CD4-positive, alpha-beta T cell treated with Interferon alpha-2 for 1 hour (primary cell): ENCODE measurements at regions not wholly inside any gene's neighbourhood (a gene's known extent, or its start where the extent isn't known, plus 50 kb on each side); places are given as distances from the start of the nearest gene placed in this dataset.
"Not testable (repeated sequence)": the region's sequence is repeated elsewhere in the genome, so short reads cannot be mapped to it uniquely, and the experiment has no call there.

Source experiments
- DNase-seq, 2 donors: peaks; one replicate each; pipeline ENCODE4 v3.0.0-alpha.2; 2020 to 2022

DNA sequence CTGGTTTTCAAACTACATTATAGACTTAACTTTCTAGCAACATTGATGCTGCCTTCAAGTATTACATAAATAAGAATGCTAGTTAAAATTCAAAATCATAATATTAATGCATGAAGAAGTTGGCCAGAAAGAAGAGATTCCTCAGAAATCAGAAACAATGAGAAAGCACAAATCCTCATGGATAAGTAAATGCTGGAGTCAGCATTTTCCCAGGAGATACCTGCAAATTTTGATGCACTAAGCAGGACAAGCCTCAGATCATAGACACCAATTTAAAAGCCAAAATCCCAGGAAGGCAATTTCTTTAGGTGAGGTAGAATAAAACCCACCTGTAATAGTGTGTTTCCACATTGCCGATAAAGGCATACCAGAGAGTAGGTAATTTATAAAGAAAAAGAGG lies 305.2 kb upstream of the TBX18 start:
- no peak for DNase-seq

DNA sequence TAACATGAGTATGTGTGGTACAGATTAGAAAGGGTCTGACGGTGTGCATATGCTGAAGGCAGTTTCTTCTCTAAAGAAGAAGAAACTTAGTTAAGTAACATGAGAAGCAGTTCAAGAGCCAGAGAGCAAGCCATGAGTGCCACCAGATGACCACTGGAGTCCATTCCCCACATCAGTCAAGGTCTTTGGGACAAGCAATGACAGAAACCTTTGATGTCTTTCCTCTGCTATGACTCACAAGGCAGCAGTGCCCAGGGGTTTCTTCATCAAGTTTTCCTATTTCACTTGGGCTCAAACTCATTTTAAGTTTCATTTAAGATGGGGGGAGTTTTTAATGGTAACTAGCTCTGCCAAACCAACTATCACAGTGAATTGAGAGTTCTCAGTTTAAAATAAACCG lies 303.8 kb upstream of the TBX18 start:
- DNase-seq, result no peak

DNA sequence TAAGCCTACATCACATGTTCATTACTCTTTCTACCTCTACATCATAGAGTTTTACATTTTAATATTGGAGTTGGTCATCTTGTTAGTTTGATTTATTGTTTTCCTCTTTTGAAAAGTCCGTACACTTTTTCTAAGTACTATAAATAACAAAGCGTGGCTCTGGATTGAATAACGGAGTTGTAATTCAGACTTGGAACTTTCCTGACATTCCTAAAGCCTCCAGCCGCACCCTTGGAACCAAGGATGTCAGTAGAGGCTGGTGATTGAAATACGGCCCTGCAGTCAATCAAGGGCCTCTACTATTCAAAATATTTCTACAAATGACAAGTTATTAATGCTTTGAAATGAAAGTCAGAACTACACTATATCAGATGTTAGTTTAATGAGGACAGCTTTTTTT lies 301.9 kb upstream of the TBX18 start:
- no peak for DNase-seq

DNA sequence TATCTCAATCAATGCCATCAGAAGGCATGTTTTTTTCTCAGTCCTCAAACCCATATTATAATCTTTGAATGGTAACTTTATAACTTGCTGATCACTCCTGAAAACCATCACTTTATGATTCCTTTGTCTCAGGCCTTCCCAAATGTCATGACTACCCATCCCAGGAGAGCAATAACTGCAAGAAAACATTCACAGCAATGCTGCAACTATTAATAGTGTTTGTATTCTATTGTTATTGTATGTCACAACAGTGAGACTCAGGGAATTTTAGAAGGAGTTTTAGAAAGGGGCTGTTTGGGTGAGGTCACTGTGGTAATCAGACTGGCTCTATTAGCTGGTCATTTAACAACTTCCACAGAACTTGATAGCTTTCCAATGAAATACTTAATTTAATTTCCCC lies 301.4 kb upstream of the TBX18 start:
- DNase-seq, result no peak

DNA sequence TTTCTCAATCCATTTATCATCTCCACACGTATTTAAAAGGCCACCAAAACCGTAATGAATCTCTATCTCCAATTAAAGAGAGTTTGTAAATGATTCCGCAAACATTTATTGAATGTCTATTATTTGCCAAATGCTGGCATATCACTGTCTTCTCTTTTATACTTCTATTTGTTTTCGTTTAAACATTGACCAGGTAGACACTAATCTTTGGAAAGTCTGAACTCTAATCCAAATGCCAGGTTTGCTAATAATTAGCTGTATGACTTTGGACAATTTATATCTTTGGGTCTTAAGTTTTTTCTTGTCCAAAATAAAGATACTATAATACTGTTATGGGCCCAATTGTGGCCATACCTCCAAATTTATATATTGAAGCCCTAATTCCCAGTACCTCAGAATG lies 299.2 kb upstream of the TBX18 start:
- DNase-seq, result no peak

DNA sequence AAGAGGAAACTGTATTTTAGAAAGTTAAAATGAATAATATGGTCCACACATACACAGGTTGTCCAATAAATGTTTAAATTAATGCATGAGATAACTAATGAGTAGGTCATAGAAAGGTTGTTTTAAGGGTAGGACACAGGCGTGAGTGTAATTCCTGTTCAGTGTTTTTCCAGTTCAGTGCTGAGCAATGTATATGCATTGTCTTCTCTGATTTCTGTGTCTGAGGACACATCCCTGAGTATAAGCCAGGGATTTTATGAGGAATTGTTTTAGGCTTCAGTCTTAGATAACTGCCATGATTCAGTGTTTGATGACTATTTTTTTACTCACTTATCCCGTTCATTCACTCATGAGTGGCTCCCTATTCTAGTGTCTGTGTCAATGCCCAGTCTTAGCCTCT lies 298.5 kb upstream of the TBX18 start:
- no peak for DNase-seq

DNA sequence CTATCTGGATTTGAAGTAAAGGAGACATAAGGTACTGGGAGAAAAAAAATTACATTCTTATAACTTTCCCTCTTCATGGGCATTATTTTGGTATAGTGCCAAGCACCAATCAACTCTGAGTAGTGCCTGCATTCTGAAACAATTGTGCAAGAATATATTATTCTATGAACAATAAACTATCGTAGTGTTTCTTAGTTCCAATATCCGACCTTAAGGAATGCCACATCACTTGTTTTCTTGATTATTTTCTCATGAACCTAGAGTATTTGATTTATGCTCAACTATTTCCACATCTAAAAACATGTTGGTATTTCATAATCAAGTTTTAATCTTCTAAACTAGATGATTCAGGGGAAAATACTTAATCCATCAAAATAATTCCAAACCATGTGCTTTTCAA lies 294.4 kb upstream of the TBX18 start:
- no peak for DNase-seq

DNA sequence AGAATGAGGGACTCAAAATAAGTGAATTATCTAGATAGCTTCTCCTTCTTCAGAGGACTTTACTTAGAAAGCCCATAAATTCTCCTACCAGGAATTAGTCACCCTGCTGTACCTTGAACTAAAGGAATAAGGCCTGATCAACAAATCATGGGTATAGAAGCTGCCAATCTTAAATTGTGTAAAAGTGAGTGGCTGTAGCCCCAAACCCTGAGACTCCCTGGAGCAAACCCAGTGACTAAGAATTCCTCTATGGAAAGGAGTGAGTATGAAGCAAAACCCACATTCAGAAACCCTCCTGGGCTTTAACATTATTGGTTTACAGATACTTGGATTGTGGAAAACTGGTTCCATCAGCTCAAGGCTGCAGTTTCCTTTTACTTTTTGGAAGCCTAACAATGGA lies 285.8 kb upstream of the TBX18 start:
- DNase-seq, result no peak

DNA sequence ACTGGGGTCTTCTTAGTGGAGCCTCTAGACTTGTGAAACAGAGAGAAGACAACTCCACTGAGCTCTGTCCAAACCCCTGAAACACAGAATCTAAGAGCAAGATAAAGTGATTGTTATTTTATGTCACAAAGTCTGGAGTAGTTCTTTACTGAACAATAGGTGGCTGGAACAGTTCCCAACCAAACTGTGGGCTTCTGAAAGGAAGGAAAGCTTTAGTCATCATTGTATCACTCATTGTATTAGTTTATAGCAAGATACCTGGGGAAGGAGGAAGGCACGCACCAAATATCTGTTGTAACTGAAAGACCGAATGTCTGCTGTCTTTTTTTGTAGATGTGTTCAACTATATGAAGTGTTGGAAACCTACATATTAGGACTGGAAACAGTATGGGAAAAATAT lies 284.9 kb upstream of the TBX18 start:
- DNase-seq, result no peak

DNA sequence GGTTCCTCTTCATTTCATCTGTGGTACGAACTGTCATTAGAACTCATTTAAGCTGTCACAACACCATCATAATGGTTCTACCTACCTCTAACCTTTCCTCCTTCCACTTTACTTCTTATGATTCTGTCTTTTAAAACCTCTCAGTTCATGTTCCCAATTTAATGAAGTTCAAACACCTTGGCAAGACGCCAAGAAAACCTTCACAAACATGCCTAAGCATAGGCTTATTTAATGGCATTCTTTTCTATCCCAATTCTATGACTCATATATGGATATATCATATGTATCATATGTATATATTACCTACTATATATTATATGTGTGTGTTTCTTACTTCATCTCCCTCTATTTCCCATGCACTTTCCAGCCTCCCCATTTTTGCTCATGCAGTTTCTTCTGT lies 283.4 kb upstream of the TBX18 start:
- no peak for DNase-seq

DNA sequence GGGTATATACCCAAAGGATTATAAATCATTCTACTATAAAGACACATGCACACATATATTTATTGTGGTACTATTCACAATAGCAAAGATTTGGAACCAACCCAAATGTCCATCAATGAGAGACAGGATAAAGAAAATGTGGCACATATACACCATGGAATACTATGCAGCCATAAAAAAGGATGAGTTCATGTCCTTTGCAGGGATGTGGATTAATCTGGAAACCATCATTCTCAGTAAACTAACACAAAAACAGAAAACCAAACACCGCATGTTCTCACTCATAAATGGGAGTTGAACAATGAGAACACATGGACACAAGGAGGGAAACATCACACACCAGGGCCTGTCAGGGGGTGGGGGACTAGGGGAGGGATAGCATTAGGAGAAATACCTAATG lies 281.4 kb upstream of the TBX18 start:
- DNase-seq, result not testable (repeated sequence)

DNA sequence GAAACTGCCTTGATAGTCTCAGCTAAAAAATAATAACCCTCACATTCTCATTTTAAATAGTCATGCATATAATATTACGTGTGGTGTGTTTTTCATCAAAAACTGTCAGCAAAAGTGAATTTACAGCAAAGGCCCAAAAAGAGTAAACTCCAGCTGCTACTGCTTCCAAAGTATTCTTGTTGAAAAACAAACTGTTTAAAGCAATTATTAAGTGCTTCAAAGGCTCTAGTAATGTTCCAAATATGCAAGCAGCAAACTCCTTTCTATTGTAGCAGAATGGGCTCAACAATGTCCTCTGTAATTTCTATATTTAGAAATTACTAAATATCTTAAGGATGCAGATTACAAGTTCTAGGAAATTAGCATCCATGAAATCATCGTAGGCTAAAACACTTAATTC lies 280.0 kb upstream of the TBX18 start:
- DNase-seq, result no peak

DNA sequence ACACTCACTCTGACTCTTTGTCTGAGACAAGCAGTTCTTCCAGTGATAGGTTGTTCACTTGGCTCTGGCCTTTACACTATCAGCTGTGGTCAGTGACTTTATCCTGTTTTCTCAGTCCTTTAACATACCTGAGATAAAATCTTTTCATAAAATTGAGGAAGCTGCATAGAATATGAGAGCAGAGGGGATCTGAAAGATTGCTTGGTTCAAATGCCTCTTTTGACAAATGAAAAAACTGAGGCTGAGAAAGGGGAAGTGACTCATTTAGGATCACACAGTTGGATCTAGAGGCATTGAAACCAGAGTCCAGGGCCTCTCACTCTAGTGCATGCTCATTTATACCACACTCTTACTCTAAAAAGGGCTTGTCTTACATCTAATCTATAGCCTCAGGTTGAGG lies 277.0 kb upstream of the TBX18 start:
- no peak for DNase-seq

DNA sequence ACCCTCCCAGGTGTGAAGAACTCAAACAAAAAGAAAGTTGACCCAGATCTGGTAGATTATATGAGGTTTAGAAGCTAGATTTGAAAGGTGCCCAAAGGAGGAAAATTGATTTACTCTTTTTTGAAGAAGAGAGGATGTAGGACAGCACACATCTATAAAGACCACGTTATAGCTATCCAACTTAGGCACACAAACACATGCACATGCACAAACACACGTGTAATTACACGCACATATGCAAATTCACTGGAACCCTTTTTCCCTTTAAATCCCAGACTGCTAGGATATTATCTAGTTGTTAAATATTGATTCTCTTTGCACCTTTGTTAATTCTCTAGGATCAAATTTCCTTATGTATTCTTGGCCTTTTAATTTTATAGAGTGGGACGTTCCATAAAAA lies 272.8 kb upstream of the TBX18 start:
- DNase-seq, result no peak

DNA sequence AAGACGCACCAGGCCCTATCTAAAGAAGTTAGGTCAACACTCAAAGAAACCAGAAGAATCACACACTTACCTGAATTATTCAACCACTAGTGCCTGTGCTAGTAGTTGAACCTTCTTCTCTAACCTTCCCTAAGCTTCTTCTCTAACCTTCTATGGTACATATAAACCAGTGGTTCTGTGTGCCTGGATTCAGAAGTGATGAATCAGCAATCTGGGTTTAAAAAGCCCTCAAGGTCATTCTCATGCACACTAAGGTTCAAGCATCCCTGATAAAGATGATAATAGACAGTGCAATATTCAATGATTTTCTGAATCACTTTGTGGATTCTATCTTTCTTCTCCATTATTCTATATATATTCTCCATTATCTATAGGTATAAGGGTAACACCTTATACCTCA lies 271.4 kb upstream of the TBX18 start:
- DNase-seq, result no peak

DNA sequence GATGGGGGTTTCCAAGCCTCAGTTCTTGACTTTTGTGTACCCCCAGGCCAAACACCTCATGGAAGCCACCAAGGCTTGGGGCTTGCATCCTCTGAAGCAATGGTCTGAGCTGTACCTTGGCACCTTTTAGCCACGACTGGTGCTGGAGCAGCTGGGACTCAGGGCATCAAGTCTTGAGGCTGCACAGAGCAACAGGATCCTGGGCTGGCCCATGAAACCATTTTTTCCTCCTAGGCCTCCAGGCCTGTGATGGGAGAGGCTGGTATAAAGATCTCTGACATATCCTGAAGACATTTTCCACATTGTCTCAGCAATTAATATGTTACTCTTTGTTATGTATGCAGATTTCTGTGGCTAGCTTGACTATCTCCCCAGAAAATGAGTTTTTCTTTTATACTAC lies 269.1 kb upstream of the TBX18 start:
- DNase-seq, result no peak

DNA sequence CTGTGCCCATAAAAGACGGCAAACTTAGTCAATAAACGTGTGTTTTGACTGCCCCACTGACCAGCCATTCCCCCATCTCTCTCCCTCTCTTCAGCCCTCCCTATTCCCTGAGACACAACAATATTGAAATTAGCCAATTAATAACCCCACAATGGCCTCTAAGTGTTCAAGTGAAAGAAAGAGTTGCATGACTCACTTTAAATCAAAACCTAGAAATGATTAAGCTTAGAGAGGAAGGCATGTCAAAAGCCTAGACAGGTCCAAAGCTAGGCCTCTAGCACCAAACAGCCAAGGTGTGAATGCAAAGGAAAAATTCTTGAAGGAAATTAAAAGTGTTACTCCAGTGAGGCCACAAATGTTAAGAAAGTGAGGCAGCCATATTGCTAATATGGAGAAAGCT lies 261.6 kb upstream of the TBX18 start:
- DNase-seq, result no peak

DNA sequence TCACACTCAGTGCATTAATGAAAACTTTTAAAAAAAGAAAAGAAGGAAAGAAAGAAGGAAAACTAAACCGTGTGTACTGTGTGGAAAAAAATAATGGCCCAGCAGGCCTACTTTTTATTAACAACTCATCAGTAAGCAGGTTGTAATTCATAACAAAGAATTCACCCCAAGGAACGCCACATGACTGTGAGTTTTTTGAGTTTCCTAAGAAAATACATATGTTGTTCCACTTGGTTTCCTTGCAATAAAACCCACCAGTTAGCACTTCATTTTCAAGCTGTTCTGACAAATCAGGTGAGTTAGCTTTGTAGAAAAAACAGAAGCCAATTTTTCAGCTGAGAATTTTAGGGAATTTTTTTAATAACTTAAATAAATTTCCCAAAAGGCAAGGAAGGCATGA lies 259.3 kb upstream of the TBX18 start:
- DNase-seq, result no peak

DNA sequence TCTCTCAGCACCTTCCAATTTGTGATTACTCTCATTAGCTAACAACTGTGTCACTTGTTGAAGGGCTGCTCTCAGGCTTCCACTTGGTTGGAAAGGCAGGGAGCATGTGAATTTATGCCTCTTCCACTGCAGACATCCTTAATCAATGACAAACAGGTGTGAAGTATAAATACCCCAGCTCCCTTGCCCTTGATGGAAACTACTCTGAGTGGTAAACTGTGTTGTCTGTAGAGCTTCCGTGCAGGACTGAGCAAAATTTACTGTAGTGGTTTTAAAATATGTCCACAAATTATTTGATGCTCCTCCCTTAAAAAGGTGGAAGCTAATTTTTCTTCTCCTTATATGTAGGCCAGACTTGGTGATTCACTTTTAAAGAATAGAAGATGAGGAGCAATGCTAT lies 253.0 kb upstream of the TBX18 start:
- DNase-seq, result no peak

DNA sequence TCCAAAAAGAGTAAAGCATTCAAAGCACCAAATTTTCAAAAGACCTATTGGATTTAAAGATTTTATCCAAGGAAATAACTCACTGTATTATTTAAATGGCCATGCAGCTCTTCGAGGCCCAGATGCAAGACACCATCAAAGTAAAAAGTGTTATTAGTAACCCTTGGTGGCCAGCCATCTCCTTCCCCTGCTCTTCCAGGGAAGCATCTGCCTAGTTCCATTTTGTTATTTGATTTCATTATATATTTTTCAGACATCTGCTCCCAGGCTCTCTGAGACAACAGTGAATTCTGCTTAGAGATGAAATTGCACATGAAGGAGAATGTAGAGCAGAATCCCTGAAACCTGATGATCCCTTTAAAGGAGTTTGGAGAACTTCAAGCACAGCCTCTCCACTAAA lies 252.3 kb upstream of the TBX18 start:
- no peak for DNase-seq

DNA sequence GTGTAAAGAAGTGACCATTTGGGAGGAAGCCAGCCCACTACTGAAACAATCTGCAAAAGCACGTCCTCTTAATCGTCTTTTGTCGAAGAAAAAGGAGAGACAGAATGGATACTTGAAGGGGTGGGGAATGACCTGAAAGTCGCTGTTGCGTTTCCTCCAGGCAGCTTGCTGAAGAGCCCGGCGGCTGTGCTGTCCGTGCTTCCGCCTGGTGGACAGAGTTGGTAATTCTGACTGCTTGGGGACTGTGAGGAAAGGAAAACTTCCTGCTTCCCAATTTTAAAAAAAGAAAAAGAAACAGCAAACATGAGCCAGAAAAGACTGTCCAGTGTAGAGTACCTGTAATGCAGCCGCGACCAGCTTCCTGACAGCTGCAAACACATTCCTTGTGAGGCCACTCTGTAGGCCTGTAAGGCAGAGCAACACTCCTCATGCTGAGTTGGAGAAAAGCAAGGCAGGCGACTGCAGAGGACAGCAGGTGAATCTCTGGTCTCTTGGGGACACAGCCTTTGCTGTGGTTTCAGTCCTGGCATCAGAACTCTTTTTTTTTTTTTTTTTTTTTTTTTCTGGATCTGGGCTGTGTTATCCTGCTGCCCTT lies 251.1 kb upstream of the TBX18 start:
- DNase-seq, result no peak

DNA sequence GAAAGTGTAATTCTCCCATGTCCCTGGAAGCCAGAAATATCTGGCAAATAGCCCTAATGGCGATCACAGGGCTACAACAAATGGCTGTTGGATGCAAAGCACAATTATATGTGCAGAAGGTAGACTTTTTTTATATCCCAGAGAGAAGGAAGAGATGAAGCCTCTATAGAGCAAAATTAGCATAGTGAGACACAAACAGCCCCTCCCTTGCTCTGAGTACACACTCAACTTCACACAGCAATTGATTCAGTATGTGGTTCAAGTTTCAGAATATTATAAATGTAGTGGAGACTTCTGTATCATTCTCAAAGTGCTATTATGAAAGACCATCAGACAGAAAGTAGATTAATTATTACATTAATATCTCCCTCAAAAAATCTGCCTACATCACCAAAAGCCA lies 246.5 kb upstream of the TBX18 start:
- DNase-seq, result no peak

DNA sequence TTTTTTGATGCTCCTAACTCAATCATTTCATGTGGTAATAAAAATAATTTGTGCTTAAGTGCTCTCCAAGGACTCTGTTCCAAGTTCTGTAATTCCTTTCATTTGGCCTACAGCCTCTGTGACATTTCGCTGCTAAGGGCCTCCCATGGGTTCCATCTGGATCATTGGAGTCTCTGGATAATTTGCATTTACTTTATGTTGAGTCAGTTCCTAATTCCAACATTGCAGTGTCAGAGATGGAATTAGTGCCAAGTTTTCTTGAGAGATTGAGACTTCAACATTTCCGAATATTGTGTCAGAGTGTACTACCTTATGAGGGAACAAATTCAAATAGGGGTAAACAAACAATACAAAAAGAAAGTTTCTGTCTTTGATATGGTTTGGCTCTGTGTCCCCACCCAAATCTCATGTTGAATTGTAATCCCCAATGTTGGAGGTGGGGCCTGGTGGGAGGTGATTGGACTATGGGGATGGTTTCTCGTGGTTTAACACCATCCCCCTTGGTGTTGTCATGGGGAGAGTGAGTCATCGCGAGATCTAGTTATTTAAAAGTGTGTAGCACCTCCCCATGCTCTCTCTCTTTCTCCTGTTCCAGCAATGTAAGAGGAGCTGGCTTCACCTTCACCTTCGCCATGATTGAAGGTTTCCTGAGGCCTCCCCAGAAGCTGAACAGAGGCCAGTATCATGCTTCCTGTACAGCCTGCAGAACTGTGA lies 244.1 kb upstream of the TBX18 start:
- no peak for DNase-seq

DNA sequence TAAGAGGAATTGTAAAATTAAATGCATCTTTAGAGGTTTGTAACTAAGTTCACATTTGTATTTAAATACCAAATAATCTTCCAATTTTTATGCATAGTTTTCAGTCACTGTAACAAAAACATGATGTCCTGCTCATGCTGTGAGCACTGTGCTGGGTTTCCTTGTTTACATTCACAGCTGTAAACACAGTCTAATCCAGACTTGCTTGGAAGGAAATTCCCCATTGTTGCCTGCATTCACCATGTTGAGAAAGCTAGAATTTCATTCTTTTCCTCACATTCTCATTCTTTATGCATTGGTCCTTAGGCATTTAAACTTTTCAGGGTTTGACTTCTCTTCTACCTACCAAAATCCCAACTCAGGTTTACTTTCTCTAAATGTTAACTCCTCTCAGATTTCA lies 242.0 kb upstream of the TBX18 start:
- DNase-seq, result no peak

DNA sequence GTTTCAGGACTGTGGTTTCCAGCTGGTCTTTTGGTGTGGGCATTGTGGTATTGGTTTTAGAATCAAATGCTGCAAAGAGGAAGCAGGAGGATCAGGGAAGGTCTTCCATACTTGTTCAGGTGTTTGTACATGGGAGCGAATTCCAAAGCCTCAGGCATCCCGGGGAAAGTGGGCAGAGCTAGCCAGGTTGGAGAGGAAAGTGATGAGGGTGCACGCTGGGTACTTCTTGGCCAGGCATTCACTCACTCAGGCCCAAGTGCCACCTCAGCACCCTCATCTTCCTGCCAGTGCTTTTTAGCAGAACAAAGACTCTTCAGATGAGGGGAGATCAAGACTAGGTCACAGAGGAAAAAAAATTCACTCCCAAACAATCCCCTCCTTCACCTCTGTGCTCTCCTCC lies 241.1 kb upstream of the TBX18 start:
- DNase-seq, result no peak
